GM12878 (cell line): ENCODE measurements at regions not wholly inside any gene's neighbourhood (a gene's known extent, or its start where the extent isn't known, plus 50 kb on each side); places are given as distances from the start of the nearest gene placed in this dataset.

ENCODE experiments used
- ATAC-seq: fragments of 200-7000 bp; cut with Tn5 transposase; 3 replicates; pipeline ENCODE4 v1.9.1; 2020; ENCODE audit warnings: mild to moderate bottlenecking, moderate library complexity
- BruUV-seq: library from RNA; stranded (reverse); fragments of 400-500 nt; replicated peaks from 2 replicates; lab custom pipeline; 2021; lab: Mats Ljungman, UMichigan
- CTCF ChIA-PET: fragments of 300-600 bp; sonication (Branson Sonifier 250); formaldehyde crosslinking; extraction: SDS; loops from one replicate; lab custom pipeline; 2021; ENCODE audit warnings: inconsistent platforms; lab: Yijun Ruan, JAX
- POLR2A ChIA-PET: fragments of 350-600 bp; formaldehyde crosslinking; extraction: SDS; loops from one replicate; lab custom pipeline; 2021; ENCODE audit warnings: inconsistent platforms; lab: Charles Lee
- RAD21 ChIA-PET: fragments of 300-600 bp; sonication (Branson Sonifier 250); formaldehyde crosslinking; loops from one replicate; lab custom pipeline; 2023; ENCODE audit warnings: antibody characterized with exemption; ENCODE audit not compliant: unreplicated experiment; lab: Charles Lee
- SMC1A ChIA-PET: fragments of 300-600 bp; sonication (Branson Sonifier 250); formaldehyde crosslinking; loops from one replicate; lab custom pipeline; 2023; ENCODE audit not compliant: unreplicated experiment, uncharacterized antibody; lab: Charles Lee
- DNase-seq: peaks from one replicate; pipeline ENCODE4 v3.0.0-alpha.2; 2011; ENCODE audit warnings: low read depth, low spot score
- FAIRE-seq: peaks from 3 replicates; lab custom pipeline; 2011; peaks lifted over from hg19 to GRCh38; lab: Jason Lieb, UNC
- H2AFZ ChIP-seq: 2 replicates; pipeline ENCODE4 v1.6.0; 2011; ENCODE audit warnings: low read depth, low read length, control low read depth; ENCODE audit not compliant: control insufficient read depth
- H3K27ac ChIP-seq: 2 replicates; pipeline ENCODE4 v1.5.1; 2011; ENCODE audit warnings: control low read depth; ENCODE audit not compliant: control insufficient read depth, insufficient read depth
- H3K27me3 ChIP-seq, 2 experiments: replicated peaks in 1 of 2; 2 replicates each; pipeline versions ENCODE4 v1.6.0 to v1.6.1; 2011; ENCODE audit warnings: low read length in 1 of 2; ENCODE audit not compliant: control insufficient read depth in 2 of 2, insufficient read depth in 2 of 2
- H3K36me3 ChIP-seq, 2 experiments: 2 replicates each; pipeline ENCODE4 v1.5.1; 2011; ENCODE audit warnings: low read length in 1 of 2; ENCODE audit not compliant: control insufficient read depth in 2 of 2, insufficient read depth in 2 of 2
- H3K4me1 ChIP-seq: 2 replicates; pipeline ENCODE4 v1.6.1; 2011; ENCODE audit warnings: mild to moderate bottlenecking, low read length, moderate library complexity, mixed read lengths; ENCODE audit not compliant: control insufficient read depth, insufficient read depth
- H3K4me2 ChIP-seq: 2 replicates; pipeline ENCODE4 v1.6.0; 2011; ENCODE audit warnings: control low read depth; ENCODE audit not compliant: control insufficient read depth, insufficient read depth
- H3K4me3 ChIP-seq: fragments of 200-600 bp; sonication (generic); 2 replicates; pipeline ENCODE4 v1.5.1; 2016
- H3K79me2 ChIP-seq: 2 replicates; pipeline ENCODE4 v1.6.0; 2011; ENCODE audit warnings: low read length; ENCODE audit not compliant: control insufficient read depth, insufficient read depth
- H3K9ac ChIP-seq: 2 replicates; pipeline ENCODE4 v1.8.0; 2011; ENCODE audit warnings: low read length, control low read depth, mixed read lengths; ENCODE audit not compliant: control insufficient read depth, insufficient read depth
- H3K9me3 ChIP-seq: replicated peaks from 3 replicates; pipeline ENCODE4 v1.5.1; 2011; ENCODE audit warnings: mild to moderate bottlenecking, low read length; ENCODE audit not compliant: control insufficient read depth, insufficient read depth
- H4K20me1 ChIP-seq: 2 replicates; pipeline ENCODE4 v1.6.0; 2011; ENCODE audit not compliant: control insufficient read depth, insufficient read depth
- HDAC6 ChIP-seq: fragments of 200-600 bp; sonication (generic); IDR thresholded peaks from one replicate; pipeline ENCODE4 v1.8.0; 2017; ENCODE audit warnings: antibody characterized with exemption; ENCODE audit not compliant: unreplicated experiment
- IRF3 ChIP-seq: fragments of 450-650 bp; IDR thresholded peaks from 2 replicates; pipeline ENCODE4 v1.6.1; 2014; ENCODE audit warnings: mild to moderate bottlenecking
- MYB ChIP-seq: fragments of 150-350 bp; IDR thresholded peaks from 2 replicates; pipeline ENCODE4 v1.6.1; 2014; ENCODE audit warnings: mild to moderate bottlenecking, low read depth, low read length, borderline replicate concordance
- NR2C1 ChIP-seq: fragments of 450-650 bp; IDR thresholded peaks from 2 replicates; pipeline ENCODE4 v1.6.1; 2017; ENCODE audit warnings: antibody characterized with exemption, mild to moderate bottlenecking, moderate library complexity
- PAX8 ChIP-seq: fragments of 450-650 bp; IDR thresholded peaks from 2 replicates; pipeline ENCODE4 v1.6.1; 2017; ENCODE audit warnings: mild to moderate bottlenecking, moderate library complexity
- POLR2A ChIP-seq: IDR thresholded peaks from 2 replicates; pipeline ENCODE4 v1.6.1; 2011; ENCODE audit warnings: low read depth, mild to moderate bottlenecking, low read length
- RELA ChIP-seq: fragments of 450-650 bp; IDR thresholded peaks from 2 replicates; pipeline ENCODE4 v1.8.0; 2014; ENCODE audit warnings: borderline replicate concordance; ENCODE audit not compliant: partially characterized antibody
- WGBS: methylation state at CpG from one replicate; pipeline ENCODE4 v1.1.6; 2016; ENCODE audit warnings: low lambda C conversion rate; ENCODE audit not compliant: insufficient replicate concordance, insufficient coverage; ENCODE audit errors: missing lambda C conversion rate; 5-methylcytosine and 5-hydroxymethylcytosine counted together
- in situ Hi-C: fragments of 300-500 bp; cut with MboI; formaldehyde crosslinking; loops from 9 replicates; pipeline ENCODE4 v1.14.3; 2018; ENCODE audit warnings: mixed read lengths
- intact Hi-C: fragments of 100-400 bp; cut with micrococcal nuclease; formaldehyde crosslinking; loops from one replicate; pipeline ENCODE4 v1.14.2; 2022; ENCODE audit not compliant: unreplicated experiment
- TF ChIP-seq, protein P1 (sequence below): fragments of 450-650 bp; IDR thresholded peaks from 2 replicates; pipeline ENCODE4 v1.6.1; 2016; ENCODE audit warnings: mild to moderate bottlenecking

- H3K36me3 ChIP-seq, result no peaks in the 10 kb centered on the region
- no peaks in the 10 kb centered on the region for H3K9me3 ChIP-seq
- no peaks in the 10 kb centered on the region for H4K20me1 ChIP-seq
- H2AFZ ChIP-seq, result no peak overlapping the region
- no peak for ATAC-seq
- FAIRE-seq, result no peak
- WGBS, result 17% methylated on average over 3 of the region's 3 CpGs
- ChIA-PET RAD21 (no interaction called here), CTCF (no interaction called here), POLR2A (no interaction called here), SMC1A (no interaction called here)
- TF ChIP-seq HDAC6 (no peak), NR2C1 (no peak), RELA (no peak), MYB (no peak), POLR2A (no peak), IRF3 (no peak), PAX8 (no peak)
- TF ChIP-seq, protein P1, sequence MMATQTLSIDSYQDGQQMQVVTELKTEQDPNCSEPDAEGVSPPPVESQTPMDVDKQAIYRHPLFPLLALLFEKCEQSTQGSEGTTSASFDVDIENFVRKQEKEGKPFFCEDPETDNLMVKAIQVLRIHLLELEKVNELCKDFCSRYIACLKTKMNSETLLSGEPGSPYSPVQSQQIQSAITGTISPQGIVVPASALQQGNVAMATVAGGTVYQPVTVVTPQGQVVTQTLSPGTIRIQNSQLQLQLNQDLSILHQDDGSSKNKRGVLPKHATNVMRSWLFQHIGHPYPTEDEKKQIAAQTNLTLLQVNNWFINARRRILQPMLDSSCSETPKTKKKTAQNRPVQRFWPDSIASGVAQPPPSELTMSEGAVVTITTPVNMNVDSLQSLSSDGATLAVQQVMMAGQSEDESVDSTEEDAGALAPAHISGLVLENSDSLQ, result no peak
- no peak for DNase-seq
- no peaks in the 10 kb centered on the region for H3K4me1 ChIP-seq
- no peaks in the 10 kb centered on the region for H3K79me2 ChIP-seq
- no peak overlapping the region for H3K4me2 ChIP-seq
- no peaks in the 10 kb centered on the region for H3K27me3 ChIP-seq
- no TSS peak for BruUV-seq
- in situ Hi-C loops (no loop called here), intact Hi-C loops (no loop called here)
- no peak overlapping the region for H3K9ac ChIP-seq
- H3K27ac ChIP-seq, result no peak overlapping the region
- no peak overlapping the region for H3K4me3 ChIP-seq
These were observed 54.1 kb upstream of the GGTLC1 start for GRCh38 chr20:24042646-24043045.
